Epithelial cell of proximal tubule (primary cell): ENCODE measurements at regions not wholly inside any gene's neighbourhood (a gene's known extent, or its start where the extent isn't known, plus 50 kb on each side); places are given as distances from the start of the nearest gene placed in this dataset.
"Not testable (repeated sequence)": the region's sequence is repeated elsewhere in the genome, so short reads cannot be mapped to it uniquely, and the experiment has no call there.

Experiments used
- DNase-seq: peaks from one replicate; pipeline ENCODE4 v3.0.0-alpha.2; 2011; ENCODE audit warnings: low read depth
- H3K4me3 ChIP-seq: 2 replicates; pipeline ENCODE4 v1.5.1; 2011; ENCODE audit warnings: low read depth, mild to moderate bottlenecking, low read length
- TF ChIP-seq, protein P1 (sequence below): conservative IDR thresholded peaks from 2 replicates; pipeline ENCODE4 v1.5.1; 2012; ENCODE audit warnings: low read depth, mild to moderate bottlenecking, low read length

DNA sequence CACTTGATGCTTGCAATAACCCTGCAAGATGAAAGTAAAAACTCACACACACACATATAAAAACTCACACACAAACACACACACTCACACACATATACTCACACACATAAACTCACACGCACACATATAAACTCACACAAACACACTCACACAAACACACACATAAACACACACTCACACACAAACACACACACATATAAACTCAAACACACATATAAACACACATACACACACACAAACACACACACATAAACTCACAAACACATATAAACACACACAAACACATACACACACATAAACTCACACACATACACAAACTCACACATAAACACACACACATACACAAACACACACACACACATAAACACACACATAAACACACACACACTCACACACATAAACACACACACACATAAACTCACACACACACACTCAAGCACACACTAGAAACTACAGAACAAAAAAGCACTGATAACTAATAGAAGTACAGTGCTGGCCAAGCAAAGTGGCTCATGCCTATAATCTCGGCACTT is 117.7 kb upstream of the TEKT4 start:
- no peak for DNase-seq
- TF ChIP-seq, protein P1, sequence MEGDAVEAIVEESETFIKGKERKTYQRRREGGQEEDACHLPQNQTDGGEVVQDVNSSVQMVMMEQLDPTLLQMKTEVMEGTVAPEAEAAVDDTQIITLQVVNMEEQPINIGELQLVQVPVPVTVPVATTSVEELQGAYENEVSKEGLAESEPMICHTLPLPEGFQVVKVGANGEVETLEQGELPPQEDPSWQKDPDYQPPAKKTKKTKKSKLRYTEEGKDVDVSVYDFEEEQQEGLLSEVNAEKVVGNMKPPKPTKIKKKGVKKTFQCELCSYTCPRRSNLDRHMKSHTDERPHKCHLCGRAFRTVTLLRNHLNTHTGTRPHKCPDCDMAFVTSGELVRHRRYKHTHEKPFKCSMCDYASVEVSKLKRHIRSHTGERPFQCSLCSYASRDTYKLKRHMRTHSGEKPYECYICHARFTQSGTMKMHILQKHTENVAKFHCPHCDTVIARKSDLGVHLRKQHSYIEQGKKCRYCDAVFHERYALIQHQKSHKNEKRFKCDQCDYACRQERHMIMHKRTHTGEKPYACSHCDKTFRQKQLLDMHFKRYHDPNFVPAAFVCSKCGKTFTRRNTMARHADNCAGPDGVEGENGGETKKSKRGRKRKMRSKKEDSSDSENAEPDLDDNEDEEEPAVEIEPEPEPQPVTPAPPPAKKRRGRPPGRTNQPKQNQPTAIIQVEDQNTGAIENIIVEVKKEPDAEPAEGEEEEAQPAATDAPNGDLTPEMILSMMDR, result no peak
- no peak overlapping the region for H3K4me3 ChIP-seq

DNA sequence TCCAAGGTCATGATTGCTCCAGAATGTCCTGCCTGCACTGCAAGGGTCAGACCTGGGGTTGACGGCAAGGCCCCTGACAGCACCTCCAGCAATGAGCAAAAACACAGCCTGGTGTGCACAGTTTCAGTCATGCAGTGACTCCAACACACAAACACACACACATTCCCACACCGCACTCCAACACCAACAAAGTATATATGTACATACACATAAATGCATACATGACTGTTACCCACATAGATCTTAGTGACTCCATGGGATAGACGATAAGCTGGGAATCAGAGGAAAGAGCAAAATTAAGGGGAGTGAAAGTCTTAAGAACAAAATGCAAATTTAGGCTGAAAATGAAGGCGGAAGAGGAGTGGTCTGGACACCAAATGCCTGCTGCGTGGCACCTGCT is 112.7 kb upstream of the TEKT4 start:
- no peak overlapping the region for H3K4me3 ChIP-seq
- TF ChIP-seq, protein P1, result no peak
- no peak for DNase-seq

DNA sequence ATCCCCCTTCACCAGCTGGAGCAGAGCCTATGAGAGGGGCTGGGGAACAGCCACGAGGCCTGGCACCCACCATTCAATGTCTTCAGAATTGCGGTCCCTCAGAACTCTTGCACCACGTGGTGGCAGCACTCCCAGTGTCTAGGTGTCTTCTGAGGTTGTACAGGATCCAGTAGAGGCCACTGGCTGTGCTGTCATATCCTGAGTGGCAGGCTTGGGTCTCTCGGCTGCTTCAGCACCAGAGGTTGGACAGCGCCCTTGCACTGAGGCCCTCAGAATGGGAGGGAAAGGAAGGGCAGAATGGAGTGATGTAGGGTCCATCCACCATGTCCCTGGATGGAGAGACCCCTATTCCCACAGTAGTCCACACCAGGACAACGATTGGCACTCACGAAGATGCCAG is 112.0 kb upstream of the TEKT4 start:
- TF ChIP-seq, protein P1, result no peak
- H3K4me3 ChIP-seq, result no peak overlapping the region
- no peak for DNase-seq

DNA sequence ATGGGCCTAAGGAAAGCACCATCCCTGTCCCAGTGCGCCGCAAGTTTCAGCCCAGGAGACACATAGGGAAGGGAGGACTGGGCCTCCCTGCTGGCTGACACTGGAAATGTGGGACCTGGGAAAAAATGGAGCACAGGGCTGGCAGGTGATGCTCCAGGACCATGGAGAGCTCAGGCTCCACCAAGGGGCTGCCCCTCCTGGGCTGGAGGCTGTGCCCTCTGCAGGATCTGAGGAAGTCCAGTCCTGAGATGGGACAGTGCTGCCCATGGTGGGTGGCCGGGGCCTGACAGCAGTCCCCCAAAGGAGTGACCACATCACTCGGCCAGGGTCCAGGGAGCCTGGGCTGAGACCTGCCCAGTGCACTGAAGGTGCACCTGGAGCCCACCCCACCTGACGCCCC is 108.6 kb upstream of the TEKT4 start:
- H3K4me3 ChIP-seq, result no peak overlapping the region
- no peak for DNase-seq
- TF ChIP-seq, protein P1, result no peak

DNA sequence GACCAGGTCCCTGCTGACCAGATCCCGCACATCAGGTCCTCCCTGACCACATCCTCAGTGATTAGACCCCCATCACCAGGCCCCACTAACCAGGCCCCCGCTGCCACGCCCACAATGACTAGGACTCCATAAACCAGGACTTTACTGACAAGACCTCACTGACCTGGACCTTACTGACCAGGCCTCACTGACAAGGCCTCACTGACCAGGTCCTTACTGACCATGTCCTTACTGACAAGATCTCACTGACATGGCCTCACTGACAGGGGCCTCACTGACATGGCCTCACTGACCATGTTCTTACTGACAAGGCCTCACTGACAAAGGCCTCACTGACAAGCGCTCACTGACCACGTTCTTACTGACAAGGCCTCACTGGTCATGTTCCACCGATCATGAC is 107.9 kb upstream of the TEKT4 start:
- no peak for DNase-seq
- TF ChIP-seq, protein P1, result no peak
- no peak overlapping the region for H3K4me3 ChIP-seq

DNA sequence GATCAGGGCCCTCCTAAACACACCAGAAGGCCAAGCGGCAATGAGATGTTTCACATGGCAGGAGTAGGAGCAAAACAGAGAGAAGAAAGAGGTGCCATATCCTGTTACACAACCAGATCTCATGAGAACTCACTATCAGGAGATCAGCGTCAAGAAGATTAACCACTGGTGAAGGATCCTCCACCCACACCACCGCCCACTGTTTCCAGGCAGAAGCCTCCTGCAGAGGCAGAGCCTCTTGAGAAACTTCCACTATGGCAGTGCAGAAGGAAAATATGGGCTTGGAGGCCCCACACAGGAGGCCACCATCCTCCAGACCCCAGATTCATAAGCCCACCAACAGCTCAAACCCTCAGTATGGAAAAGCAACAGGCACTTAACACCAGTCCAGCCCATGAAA is 106.9 kb upstream of the TEKT4 start:
- not testable (repeated sequence) for DNase-seq, H3K4me3 ChIP-seq

DNA sequence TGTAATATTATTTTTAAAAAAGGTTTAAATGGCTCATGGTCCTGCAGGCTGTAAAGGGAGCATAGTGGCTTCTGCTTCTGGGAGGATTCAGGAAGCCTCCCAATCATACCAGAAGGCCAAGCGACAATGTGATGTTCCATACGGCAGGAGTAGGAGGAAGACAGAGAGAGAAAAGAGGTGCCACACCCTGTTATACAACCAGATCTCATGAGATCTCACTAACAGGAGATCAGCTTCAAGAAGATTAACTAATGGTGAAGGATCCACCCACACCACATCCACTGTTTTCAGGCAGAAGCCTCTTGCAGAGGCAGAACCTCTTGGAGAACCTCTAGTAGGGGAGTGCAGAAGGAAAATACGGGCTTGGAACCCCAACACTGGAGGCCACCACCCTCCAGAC is 103.9 kb upstream of the TEKT4 start:
- TF ChIP-seq, protein P1, result no peak
- DNase-seq, result no peak
- no peak overlapping the region for H3K4me3 ChIP-seq

DNA sequence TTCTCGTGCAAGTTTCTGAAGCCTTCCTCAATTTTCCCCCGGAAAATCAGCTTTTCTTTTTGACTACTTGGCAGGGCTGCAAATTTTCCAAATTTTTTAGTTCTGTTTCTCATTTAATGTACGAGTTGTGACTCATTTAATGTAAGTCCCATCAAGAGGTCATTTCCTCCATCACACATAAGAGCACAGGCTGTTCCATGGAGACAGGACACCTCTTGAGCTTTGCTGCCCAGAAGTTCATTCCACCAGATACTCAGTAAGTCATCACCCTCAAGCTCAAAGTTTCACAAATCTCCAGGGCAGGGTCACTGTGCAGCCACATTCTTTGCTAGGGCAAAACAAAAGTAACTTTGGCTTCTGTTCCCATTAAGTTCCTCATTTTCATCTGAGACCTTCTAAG is 101.5 kb upstream of the TEKT4 start:
- no peak overlapping the region for H3K4me3 ChIP-seq
- DNase-seq, result no peak
- TF ChIP-seq, protein P1, result no peak
